ENCODE measurements at regions not wholly inside any gene's neighbourhood (a gene's known extent, or its start where the extent isn't known, plus 50 kb on each side); places are given as distances from the start of the nearest gene placed in this dataset.

GRCh38 chr1:234745844-234746797 is 136.1 kb upstream of the IRF2BP2 start:
- TF ChIP-seq CTCF (IDR thresholded peaks at IDR 0.05) = no peak
- TF ChIP-seq POLR2A (IDR thresholded peaks at IDR 0.05) = no peak
